HG03025 (cell line): ENCODE measurements at regions not wholly inside any gene's neighbourhood (a gene's known extent, or its start where the extent isn't known, plus 50 kb on each side); places are given as distances from the start of the nearest gene placed in this dataset.
"Not testable (repeated sequence)": the region's sequence is repeated elsewhere in the genome, so short reads cannot be mapped to it uniquely, and the experiment has no call there.

ENCODE experiments used
- ATAC-seq: cut with Tn5 transposase; IDR thresholded peaks from one replicate; pipeline ENCODE4 v1.9.1; 2021; ENCODE audit warnings: mild to moderate bottlenecking, moderate library complexity; ENCODE audit not compliant: unreplicated experiment, low FRiP score

GRCh38 chr6:167748458-167749379 is 78.0 kb upstream of the AFDN start:
- ATAC-seq, result no peak

- ATAC-seq, result no peak
These were observed 75.8 kb upstream of the AFDN start for GRCh38 chr6:167750956-167751358.

GRCh38 chr6:167751579-167752115 is 75.1 kb upstream of the AFDN start:
- no peak for ATAC-seq

- not testable (repeated sequence) for ATAC-seq
These were observed 73.4 kb upstream of the AFDN start for GRCh38 chr6:167753281-167753680.

- no peak for ATAC-seq
These were observed 72.0 kb upstream of the AFDN start for GRCh38 chr6:167754691-167755090.

- ATAC-seq, result no peak
These were observed 71.2 kb upstream of the AFDN start for GRCh38 chr6:167755461-167755860.

- no peak for ATAC-seq
These were observed 70.1 kb upstream of the AFDN start for GRCh38 chr6:167756597-167756996.

GRCh38 chr6:167757249-167757648 is 69.5 kb upstream of the AFDN start:
- no peak for ATAC-seq

- ATAC-seq, result no peak
These were observed 68.9 kb upstream of the AFDN start for GRCh38 chr6:167757821-167758220.

- ATAC-seq, result no peak
These were observed 68.2 kb upstream of the AFDN start for GRCh38 chr6:167758309-167759023.

GRCh38 chr6:167759206-167759605 is 67.5 kb upstream of the AFDN start:
- no peak for ATAC-seq

GRCh38 chr6:167759912-167760311 is 66.8 kb upstream of the AFDN start:
- ATAC-seq, result no peak

- ATAC-seq, result no peak
These were observed 65.5 kb upstream of the AFDN start for GRCh38 chr6:167760979-167761793.

GRCh38 chr6:167761794-167762258 is 64.9 kb upstream of the AFDN start:
- ATAC-seq, result no peak

- no peak for ATAC-seq
These were observed 64.3 kb upstream of the AFDN start for GRCh38 chr6:167762259-167762962.

GRCh38 chr6:167763056-167763944 is 63.4 kb upstream of the AFDN start:
- ATAC-seq, result no peak

- no peak for ATAC-seq
These were observed 62.5 kb upstream of the AFDN start for GRCh38 chr6:167764215-167764614.

- ATAC-seq, result no peak
These were observed 61.8 kb upstream of the AFDN start for GRCh38 chr6:167764713-167765479.
